HS-5 (cell line): ENCODE measurements at regions not wholly inside any gene's neighbourhood (a gene's known extent, or its start where the extent isn't known, plus 50 kb on each side); places are given as distances from the start of the nearest gene placed in this dataset.

ENCODE experiments used
- DNase-seq: peaks from one replicate; pipeline ENCODE4 v3.0.0-alpha.2; 2012; ENCODE audit warnings: low read depth

GRCh38 chr9:126556560-126557250, 57.0 kb upstream of the LMX1B start:
- DNase-seq = no peak

DNA sequence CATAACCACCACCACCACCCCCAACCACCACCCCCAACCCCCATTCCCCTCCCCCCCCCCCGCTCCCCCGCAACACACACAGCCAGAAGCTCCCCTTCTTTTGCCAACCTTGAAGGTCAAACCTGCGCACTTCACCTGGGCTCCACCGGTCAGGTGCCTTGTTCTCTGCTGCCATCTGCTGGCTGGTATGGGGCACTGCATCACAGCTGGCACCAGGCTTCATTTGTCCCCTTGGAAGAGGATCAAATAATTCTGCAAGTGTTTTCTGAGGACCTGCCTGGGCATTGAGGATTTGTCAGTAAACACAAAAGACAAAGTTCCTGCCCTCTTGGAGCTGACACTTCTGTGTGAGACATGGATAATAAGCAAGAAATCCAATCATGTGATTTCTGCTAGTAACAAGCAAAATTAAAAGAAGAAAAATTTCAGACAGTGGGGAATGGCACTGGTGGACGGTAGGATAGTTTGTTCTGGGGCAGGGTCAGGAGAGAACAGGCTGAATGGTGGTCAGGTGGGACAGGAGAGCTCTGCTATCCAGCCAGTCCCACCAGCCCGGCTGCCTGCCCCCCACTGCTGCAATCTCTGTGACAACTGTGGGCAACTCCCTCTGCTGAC, 55.6 kb upstream of the LMX1B start:
- peak; percentile 6 for DNase-seq

DNA sequence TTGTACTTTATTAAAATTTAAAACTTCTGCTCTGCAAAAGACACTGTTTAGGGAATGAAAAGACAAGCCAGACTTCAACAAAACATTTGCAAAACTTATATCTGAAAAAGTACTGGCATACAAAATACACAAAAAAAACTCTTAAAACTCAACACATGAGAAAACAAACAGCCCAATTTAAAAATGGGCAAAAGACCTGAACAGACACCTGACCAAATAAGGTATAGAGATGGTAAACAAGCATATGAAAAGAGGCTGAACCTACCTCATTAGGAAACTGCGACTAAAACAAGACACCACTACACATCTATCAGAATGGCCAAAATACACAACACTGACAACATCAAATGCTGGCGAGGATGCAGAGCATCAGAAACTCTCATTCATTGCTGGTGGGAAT, 54.4 kb upstream of the LMX1B start:
- no peak for DNase-seq

DNA sequence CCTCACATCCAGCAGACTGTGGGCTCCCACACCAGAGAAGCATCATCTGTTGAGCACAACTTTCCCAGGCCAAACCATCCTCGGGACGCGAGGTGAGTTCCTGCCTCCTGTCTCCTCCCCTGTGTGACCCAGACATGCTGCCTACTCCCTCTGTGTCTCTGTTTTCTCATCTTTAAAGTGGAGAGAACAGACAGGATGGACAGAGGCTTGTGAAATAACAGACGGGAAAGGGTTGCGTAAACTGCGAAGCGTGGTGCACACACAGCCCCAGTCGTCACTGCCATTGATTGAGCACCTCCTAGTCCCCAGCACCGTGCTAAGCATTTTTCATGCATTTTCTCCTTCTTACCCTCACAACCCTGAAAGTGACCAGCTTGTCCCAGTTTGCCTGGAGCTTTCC, 52.1 kb upstream of the LMX1B start:
- no peak for DNase-seq

- no peak for DNase-seq
These were observed 50.2 kb upstream of the LMX1B start for GRCh38 chr9:126563556-126563955.
